HG03378 (cell line): ENCODE measurements at regions not wholly inside any gene's neighbourhood (a gene's known extent, or its start where the extent isn't known, plus 50 kb on each side); places are given as distances from the start of the nearest gene placed in this dataset.

ENCODE experiments used
- ATAC-seq: cut with Tn5 transposase; IDR thresholded peaks from one replicate; pipeline ENCODE4 v1.9.1; 2021; ENCODE audit warnings: mild to moderate bottlenecking, moderate library complexity; ENCODE audit not compliant: unreplicated experiment

DNA sequence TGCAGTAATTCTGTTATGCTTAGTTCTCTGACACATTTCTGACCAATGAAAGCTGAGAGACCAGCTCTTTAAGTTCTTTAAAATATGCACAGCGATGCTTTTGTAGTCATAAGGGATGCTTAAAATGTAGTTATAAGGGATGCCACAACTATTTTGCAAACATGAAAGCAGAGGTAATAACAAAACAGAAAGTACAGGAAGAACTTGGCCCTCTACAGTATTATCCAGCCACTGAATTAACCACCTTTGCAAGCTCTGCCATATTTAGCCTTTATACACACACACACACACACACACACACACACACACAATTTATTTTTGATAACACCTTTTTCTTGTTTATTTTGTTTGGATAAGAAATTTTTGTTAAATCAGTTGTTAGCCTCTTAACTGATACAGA is 590.0 kb downstream of the FAT4 start:
- no peak for ATAC-seq

DNA sequence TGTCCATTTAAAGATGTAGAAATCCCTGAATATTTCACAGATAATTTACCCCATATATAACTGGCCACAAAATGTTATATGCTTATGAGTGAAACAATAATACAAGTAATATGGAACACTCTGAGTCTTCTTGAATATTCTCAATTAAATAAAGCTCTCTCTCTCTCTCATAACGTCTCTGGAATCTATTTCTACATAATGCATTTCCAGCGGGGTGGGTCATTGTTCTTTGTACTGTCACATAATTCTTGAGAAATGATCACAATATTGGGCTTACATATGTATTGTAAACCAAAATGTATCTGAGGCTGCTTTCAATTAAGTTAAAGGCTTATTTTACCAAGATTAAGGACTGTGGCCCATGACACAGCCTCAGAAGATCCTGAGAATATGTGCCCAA is 596.3 kb downstream of the FAT4 start:
- no peak for ATAC-seq

- ATAC-seq = no peak
Observed at GRCh38 chr4:125911481-125911880, 596.7 kb downstream of the FAT4 start.

DNA sequence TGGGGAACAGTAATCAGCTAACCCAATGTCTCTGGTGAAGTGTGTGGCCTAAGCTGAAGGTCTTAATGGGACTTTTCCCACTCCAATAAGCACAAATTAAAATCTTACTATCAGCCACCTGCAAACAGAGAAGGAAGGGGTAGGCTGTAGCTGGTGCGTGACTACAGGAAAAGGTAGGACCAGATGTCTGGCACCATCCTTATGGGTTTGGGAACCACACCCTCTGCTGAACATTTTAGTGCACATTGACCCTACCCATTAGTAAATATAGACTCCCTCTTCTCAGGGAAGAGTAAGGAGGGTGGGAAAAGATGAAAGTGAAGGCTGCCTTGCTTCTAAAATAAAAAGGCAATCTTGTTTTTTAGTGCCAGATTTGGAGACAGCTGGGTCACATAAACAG is 602.8 kb downstream of the FAT4 start:
- no peak for ATAC-seq

DNA sequence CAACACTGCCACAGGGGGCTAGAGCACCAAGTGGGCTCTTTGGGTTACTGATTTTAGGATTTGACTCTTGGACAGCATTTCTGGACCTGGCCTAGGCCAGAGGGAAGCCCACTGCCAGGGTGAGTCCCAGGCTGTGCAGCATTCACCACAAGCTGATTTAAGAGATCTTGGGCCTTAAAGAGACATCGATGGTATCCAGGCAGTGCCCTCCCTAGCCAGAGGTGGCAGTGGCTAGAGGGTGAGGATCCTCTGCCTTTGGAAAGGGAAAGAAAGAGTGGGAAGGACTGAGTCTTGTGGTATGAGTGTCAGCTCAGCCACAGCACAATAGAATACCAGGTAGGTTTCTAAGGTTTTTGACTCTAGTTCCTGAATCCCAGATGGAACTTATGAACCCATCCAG is 613.9 kb downstream of the FAT4 start:
- no peak for ATAC-seq

DNA sequence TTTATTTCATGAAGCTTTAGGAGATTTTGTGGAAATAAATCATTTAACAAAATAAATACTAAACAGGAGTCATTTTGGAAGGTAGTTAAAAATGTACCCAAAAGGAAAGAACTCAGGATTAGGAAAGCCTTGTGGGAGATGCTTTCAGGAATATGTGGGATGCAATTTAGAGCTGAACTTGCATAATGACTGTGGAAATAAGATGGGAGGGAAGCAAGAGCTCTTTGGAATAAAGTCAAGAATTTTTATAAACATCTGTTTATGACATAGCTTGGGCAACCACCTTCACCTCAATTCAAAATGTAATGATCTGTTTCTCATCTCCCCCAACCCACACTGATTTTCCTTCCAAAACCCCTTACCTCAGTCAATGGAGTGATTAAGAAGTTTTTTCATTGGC is 623.8 kb downstream of the FAT4 start:
- no peak for ATAC-seq

DNA sequence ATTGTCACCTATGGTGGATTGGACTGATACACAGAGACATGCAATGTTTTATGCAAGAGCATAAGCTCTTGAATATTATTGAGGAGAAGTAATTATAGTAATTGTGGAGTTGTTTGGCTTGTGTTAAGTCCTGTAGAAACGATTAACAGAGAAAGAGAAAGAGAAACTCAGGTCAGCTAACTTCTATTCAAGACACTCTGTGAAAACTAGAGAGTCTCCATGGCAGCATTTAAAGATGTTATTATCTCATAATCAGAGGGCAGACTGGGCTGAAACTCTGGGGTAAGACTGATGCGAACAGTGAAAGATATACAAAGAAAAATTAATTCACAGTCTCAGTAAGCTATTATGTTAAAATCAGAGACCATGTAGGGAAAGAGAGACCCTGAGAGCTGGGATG is 625.7 kb downstream of the FAT4 start:
- ATAC-seq = no peak

DNA sequence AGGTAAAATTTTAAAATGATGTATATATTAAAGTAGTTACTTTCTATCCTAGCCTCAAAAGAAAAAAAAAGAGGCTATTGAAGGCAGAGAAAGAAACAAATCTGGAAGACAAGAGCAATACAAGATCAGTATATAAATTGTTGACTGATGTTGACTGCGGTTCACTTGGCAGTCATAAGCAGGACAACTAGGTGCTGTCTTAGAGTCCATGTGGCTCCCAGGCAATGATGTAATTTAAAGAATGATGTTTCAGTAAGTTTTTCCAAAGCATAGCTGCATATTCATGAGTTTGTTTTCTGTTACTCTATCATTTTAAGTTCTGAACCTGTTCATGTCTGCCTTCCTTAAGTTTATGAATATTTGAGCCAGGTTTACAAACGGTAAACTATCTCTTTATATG is 630.2 kb downstream of the FAT4 start:
- ATAC-seq = no peak

GRCh38 chr4:125948021-125948420 is 633.3 kb downstream of the FAT4 start:
- no peak for ATAC-seq

DNA sequence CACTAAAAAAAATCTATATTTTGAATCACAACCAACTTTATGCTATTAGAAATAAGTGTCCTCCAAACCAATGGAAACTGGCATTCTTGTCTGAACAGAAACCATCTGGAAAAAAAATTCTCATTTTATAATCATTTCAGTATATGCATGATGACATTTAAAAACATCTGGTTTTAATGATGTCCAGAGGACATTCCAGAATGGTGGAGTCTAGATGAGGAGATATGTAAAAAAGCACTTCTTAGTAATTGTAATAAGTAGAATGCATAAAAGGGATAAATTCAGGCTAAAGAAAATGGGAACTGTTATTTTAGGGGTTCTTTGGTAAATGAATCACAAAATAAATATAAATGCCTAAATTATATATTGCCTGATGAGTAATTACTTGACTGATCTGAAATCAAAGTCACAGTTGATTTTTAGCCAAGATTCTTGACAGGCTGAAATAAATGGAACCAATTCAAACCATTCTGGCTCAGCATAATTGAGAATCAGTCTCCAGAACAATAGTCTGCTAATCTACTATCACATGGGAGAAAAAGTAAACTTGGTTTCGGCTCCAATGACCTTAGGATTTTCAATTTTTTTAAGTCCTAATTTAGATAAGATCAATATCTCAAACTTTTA is 636.6 kb downstream of the FAT4 start:
- no peak for ATAC-seq

GRCh38 chr4:125952631-125953030 is 637.9 kb downstream of the FAT4 start:
- ATAC-seq = no peak

- no peak for ATAC-seq
Observed at GRCh38 chr4:125956276-125956675, 641.5 kb downstream of the FAT4 start.

DNA sequence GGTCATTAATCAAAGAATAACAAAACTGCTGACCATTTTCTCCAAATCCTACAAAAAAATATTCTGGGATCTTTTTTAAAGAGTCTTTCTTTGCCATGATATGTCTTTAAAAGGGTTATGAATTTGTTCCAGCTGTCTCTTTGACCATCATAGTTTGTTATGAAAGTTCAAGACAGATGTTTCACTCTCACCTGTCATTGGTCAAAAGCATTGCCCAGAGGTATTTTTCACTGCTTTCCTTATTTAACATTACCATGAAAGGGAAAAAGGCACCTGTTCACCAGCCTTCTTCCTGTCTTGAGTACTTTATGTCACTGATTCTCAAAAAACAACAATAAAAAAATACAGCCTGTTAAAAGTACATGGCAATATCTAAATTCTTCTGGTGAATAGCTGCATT is 643.8 kb downstream of the FAT4 start:
- no peak for ATAC-seq

- no peak for ATAC-seq
Observed at GRCh38 chr4:125961626-125962025, 646.9 kb downstream of the FAT4 start.

DNA sequence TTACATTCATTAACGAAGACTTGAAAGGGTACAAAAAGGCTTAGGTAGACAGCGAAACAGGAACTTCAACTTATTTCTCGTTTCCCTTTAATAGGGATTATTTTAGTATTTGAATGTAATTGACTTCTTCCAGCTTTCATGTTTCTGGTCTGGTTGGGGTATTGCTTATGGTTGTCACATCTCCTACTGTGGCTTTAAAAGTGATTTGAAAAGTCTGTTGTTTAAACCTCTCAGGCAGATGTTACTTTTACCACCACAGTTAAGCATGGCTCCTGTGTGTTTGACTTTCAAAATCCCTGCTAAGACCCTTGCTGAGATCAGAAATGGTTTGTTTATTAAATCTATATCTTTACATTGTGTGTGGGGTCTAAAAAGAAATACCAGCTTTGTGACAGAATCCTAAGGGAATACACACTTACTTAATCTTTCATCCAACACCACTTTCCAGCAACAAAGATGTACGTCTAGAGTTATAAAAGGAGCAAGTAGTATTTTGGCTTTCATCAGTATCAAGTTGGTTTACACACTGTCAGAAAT is 661.2 kb downstream of the FAT4 start:
- ATAC-seq = no peak

DNA sequence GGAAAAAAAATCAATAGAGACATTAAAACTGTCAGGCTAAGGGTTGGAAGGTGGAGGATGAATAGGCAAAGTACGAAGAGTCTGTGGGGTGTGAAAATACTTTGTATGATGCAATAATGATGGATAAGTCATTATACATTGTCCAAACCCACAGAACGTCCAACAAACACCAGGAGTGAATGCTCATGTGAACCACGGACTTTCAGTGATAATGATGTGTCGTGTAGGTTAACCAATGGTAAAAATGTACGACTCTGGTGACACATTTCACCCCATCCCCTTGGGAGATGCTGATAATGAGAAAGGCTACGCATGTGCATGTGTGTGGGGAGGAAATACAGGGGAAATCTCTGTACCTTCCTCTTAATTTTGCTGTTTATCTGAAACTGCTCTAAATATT is 665.2 kb downstream of the FAT4 start:
- no peak for ATAC-seq

GRCh38 chr4:125983168-125983567 is 668.4 kb downstream of the FAT4 start:
- no peak for ATAC-seq

DNA sequence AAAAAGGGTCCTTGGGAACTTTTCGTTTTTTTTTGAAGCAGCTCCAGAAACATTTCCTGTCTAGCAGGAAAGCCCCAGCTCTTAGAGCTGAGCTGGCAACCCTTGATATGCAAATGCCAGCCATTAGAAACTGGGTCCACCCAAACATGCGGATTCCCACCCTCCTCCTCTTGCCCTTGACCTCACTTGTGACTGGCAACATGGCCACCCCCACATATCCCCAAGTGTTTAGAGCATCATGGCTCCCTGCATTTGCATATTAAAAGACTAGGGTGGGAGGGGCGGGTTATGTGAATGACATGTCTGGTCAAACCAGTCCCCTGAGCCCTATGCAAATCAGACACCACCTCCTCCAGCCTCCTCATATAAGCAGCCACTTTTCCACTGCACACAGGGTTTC is 671.1 kb downstream of the FAT4 start:
- ATAC-seq = no peak

DNA sequence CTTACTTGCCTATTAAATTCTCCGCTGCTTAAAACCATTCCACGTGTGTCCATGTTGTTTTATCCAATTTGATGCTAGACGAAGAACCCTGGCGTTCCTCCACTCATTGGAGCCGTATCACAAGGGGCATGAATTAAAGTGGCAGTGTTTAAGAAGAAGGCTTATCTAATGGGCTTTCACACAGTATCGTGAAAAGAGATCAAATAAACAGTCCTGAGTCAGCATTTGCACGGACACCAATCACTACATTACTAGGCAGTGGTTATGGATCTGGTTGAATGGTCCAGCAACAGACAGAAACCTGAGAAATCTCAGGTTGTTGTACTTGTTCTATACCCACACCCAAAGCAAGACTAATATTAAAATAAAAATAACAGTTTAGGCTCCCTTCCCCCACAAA is 671.6 kb downstream of the FAT4 start:
- no peak for ATAC-seq

DNA sequence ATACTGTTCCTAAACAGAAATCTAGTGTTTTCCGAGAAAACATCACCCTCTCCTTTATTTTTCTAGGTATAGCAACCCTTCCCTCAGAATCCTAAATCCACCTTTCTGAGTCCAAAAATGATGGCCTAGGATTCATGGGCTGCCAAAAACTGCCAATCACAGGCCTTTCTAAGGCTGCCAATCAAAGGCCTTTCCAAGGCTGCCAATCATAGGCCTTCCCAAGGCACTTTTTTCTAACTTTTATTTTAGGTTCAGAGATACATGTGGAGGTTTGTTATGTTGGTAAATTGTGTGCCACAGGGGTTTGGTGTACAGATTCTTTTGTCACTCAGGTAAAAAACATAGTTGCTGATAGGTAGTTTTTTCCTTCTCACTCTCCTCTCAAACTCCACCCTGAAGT is 673.7 kb downstream of the FAT4 start:
- no peak for ATAC-seq

DNA sequence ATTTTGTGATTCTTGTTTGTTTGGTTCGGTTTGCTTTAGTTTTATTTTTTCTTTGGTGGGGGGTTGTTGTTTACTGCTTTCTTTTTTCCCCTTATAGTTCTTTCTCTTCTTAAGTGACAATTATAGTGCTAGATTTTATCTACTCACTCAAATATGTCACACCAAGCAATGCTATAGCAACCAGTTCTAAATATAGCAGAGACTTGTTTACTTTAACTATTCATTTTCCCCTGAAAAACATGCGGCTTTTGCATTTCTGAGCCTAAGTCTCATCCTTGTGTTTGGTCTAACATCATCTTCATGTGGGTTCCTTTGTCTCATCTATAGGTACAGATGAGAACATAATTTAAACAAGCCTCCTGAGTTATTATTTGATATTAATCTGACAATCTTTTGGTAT is 676.6 kb downstream of the FAT4 start:
- ATAC-seq = no peak

- no peak for ATAC-seq
Observed at GRCh38 chr4:125992891-125993290, 678.1 kb downstream of the FAT4 start.

DNA sequence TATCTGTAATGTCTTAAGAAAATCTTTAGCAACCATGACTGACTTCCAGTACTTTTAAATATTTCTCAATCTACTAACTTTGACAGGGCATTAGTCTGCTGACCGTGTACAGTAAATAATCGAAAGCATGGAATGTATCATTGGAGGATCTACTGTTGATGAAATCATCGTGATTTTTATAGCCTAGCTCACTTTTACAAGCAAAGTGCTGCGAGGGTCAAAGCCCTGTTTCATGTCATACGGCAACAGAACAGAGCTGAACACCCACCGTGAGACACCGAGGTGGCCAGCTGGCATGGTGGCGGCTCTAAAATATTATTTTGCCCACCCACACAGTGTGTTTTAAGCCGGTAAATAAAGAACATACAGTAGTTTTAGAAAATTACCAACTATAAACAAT is 679.3 kb downstream of the FAT4 start:
- ATAC-seq = no peak
